MG63 (cell line): ENCODE measurements at regions not wholly inside any gene's neighbourhood (a gene's known extent, or its start where the extent isn't known, plus 50 kb on each side); places are given as distances from the start of the nearest gene placed in this dataset.

Experiments
- DNase-seq: peaks from one replicate; pipeline ENCODE4 v3.0.0-alpha.2; 2020
- H3K27me3 ChIP-seq: fragments of 250-450 bp; sonication (Bioruptor Pico); 2 replicates; pipeline ENCODE4 v1.5.1; 2020; ENCODE audit warnings: mild to moderate bottlenecking, moderate library complexity
- H3K36me3 ChIP-seq: fragments of 250-450 bp; sonication (Bioruptor Pico); 2 replicates; pipeline ENCODE4 v1.5.1; 2020; ENCODE audit warnings: mild to moderate bottlenecking, moderate library complexity
- H3K4me3 ChIP-seq: fragments of 250-450 bp; sonication (Bioruptor Pico); 2 replicates; pipeline ENCODE4 v1.5.1; 2020; ENCODE audit warnings: mild to moderate bottlenecking, moderate library complexity
- H3K9me3 ChIP-seq: fragments of 250-450 bp; sonication (Bioruptor Pico); 2 replicates; pipeline ENCODE4 v1.5.1; 2020; ENCODE audit warnings: mild to moderate bottlenecking, moderate library complexity

GRCh38 chr2:118272391-118272790 lies 184.1 kb downstream of the INSIG2 start:
- H3K36me3 ChIP-seq, result no peaks in the 10 kb centered on the region

DNA sequence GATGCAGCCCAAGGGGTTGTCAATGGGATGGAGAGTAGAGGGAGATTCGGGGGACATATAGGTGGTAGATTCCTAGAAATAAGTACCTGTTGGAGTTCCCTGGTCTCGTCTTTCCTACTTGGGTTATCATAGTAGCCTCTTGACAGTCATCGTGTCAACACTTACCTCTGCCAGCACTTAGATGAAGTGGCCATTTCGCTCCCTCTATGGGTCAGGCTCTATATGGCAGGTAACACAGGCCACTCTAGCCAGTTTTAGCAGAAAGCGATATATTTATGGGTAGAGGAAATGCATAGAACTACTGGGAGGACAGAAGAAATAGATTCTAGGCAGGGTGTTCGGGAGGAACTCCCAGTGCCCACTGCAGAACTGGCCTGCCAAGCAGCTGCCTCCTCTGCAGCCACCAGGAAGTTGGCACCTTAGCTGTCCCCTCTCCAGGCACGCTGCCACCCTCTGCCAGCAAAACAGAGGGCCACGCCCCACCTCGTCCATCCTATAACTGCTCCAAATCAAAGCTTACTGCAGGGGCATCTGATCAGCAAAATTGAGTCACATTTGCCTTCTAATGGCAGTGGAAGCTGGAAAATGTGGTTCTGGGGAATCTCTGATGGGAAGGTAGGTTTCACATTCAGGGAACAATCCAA lies 181.3 kb downstream of the INSIG2 start:
- H3K4me3 ChIP-seq, result no peak overlapping the region
- H3K27me3 ChIP-seq, result no peaks in the 10 kb centered on the region
- no peaks in the 10 kb centered on the region for H3K36me3 ChIP-seq
- no peak for DNase-seq
- H3K9me3 ChIP-seq, result no peaks in the 10 kb centered on the region

More at GRCh38 chr2:118272391-118272790, 184.1 kb downstream of the INSIG2 start:
- H3K9me3 ChIP-seq, result no peaks in the 10 kb centered on the region
- DNase-seq, result no peak
- no peaks in the 10 kb centered on the region for H3K27me3 ChIP-seq
- no peak overlapping the region for H3K4me3 ChIP-seq

DNA sequence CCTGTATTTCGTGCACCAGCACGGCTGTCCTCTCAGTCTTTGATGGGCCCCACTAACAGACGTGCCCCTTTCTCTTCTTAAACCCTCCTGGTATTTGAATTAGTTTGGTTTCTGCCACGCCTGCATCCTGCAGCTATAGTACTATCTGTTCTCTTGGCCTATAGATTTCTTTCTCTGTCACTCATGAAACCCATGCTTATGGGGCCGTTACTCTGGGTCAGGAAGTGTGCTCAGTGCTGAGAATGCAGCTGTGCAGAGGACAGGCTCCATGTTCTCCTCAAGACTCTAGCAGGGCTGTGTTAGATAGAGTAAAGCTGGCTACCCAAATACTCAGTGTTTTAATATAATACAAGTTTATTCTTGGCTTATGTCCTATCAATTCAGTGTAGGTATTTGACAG lies 180.0 kb downstream of the INSIG2 start:
- Histone ChIP-seq H3K36me3 (no peaks in the 10 kb centered on the region), H3K4me3 (no peak overlapping the region), H3K27me3 (no peaks in the 10 kb centered on the region), H3K9me3 (no peaks in the 10 kb centered on the region)
- no peak for DNase-seq

GRCh38 chr2:118265873-118266455 lies 177.7 kb downstream of the INSIG2 start:
- Histone ChIP-seq H3K9me3 (no peaks in the 10 kb centered on the region), H3K27me3 (no peaks in the 10 kb centered on the region), H3K4me3 (no peak overlapping the region), H3K36me3 (no peaks in the 10 kb centered on the region)
- DNase-seq, result no peak

DNA sequence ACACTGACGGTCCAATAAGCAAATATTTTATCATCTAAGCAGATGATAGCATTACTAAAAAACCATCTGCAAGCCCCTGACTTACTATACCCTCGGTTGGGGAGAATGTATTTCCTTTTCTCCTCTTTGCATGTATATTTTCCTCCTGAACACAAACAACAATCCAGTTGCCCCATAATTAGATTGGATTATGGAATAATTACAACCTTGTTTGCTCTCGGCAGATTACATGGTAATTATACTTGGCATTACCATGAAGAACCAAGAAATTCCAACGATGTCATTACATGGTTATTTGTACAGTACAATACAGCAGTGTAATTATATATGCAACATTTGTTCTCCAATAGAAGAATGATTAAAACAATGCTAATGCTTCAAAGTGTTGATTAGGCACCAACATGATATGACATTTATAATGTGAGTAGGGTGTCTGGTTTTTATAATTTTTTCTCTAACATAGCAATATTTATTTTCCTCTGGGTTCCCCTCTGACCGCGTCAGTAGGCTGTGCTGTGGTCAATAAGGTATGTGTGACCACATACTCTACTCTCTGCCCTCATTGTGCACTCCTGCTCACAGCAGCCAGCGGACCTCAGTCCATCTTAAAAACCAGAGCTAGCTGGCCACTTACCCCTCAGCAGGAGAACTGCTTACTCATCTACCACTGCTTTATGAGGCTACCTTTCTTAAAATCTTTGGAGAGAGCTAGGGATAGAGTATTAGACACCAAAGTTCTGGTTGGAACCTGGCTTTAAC lies 176.1 kb downstream of the INSIG2 start:
- no peak overlapping the region for H3K4me3 ChIP-seq
- DNase-seq, result no peak
- H3K36me3 ChIP-seq, result no peaks in the 10 kb centered on the region
- no peaks in the 10 kb centered on the region for H3K27me3 ChIP-seq
- no peaks in the 10 kb centered on the region for H3K9me3 ChIP-seq

GRCh38 chr2:118257696-118258095 lies 169.4 kb downstream of the INSIG2 start:
- peaks cover 4% of the 10 kb centered on the region; the same call in 1 of the 2 replicates for H3K9me3 ChIP-seq
- no peak overlapping the region for H3K4me3 ChIP-seq
- H3K36me3 ChIP-seq, result no peaks in the 10 kb centered on the region
- H3K27me3 ChIP-seq, result no peaks in the 10 kb centered on the region
- no peak for DNase-seq

- no peak for DNase-seq
- H3K27me3 ChIP-seq, result no peaks in the 10 kb centered on the region
- H3K36me3 ChIP-seq, result no peaks in the 10 kb centered on the region
- H3K9me3 ChIP-seq, result peaks cover 4% of the 10 kb centered on the region; the same call in 1 of the 2 replicates
- no peak overlapping the region for H3K4me3 ChIP-seq
These were observed 167.6 kb downstream of the INSIG2 start for GRCh38 chr2:118255771-118256372.

DNA sequence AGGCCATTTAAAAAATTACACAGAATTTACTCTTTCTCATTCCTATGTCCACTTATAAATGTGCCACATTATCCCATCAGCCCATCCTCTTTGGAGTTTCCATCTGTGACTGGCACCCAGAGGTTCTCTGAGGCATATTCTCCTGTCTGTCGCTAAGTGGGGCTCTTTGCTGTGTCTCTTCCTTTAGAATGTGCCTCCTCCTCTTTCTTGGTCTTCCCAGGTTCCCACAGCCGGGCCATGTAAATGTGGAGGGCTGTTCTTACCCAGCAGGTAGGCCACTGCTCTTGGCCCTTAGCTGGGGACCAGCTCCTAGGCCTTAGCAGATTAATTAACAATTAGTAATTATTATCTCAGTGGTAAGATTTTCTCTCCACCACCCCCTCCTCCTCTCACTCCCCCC lies 167.0 kb downstream of the INSIG2 start:
- no peak for DNase-seq
- no peak overlapping the region for H3K4me3 ChIP-seq
- no peaks in the 10 kb centered on the region for H3K27me3 ChIP-seq
- no peaks in the 10 kb centered on the region for H3K36me3 ChIP-seq
- H3K9me3 ChIP-seq, result peaks cover 4% of the 10 kb centered on the region; the same call in 1 of the 2 replicates

DNA sequence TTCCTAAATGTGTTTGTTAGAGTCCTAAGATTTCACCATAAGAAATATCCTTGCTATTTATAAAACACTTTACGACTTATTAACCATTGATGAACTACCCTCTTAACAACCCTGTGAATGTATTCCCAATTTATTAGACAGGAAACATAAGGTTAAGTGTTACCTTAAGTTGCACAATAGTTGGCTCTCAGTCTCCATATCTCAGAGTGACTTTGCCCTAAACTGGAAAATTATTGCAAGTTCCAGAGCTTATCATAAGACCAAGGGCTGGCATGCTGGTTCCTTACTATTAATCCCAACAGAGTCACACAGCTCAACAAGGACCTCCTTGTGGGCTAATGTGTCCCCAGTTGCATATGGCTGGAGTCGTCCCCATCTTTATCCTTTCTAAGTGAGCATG lies 165.8 kb downstream of the INSIG2 start:
- Histone ChIP-seq H3K36me3 (no peaks in the 10 kb centered on the region), H3K4me3 (no peak overlapping the region), H3K27me3 (no peaks in the 10 kb centered on the region), H3K9me3 (peaks cover 4% of the 10 kb centered on the region; the same call in 1 of the 2 replicates)
- no peak for DNase-seq

DNA sequence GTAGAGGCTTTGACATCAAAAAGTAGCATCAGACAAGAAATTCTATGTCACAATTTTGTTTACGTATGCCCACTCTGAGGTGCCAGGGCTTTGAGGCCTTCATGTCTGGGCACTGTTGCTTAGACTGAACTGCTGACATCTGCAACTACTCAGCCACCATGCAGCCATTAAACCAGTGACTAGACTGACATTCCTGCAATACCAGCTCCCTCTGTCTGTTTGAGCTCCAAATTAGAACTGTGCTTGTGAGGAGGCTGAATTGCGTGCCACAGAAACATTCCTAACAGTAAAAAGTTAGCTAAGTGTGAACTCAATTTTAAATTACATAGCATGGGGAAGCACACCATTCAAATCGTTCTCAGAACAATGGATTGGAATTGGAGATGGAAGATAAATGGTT lies 163.2 kb downstream of the INSIG2 start:
- no peaks in the 10 kb centered on the region for H3K9me3 ChIP-seq
- DNase-seq, result no peak

DNA sequence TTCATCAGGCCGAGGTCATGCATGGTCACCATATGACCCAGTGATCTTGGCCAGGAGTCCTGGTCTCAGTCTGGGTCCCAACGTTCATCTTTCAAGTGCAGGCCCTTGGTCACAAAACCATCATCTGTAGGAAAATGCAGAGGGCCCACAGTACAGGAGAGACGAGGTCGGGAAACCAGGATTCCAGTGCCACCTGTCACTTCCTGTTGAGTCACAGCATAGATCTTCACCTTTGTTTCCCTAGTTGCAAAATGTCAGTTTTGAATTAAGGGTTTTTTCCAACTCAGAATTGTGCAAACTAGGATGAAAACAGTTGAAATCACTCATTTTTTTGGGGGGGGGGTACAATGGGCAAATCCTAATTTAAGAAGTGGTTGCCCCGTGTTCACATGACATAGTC lies 162.2 kb downstream of the INSIG2 start:
- Histone ChIP-seq H3K9me3 (no peaks in the 10 kb centered on the region), H3K36me3 (no peaks in the 10 kb centered on the region), H3K27me3 (no peaks in the 10 kb centered on the region), H3K4me3 (no peak overlapping the region)
- no peak for DNase-seq

More for the DNA sequence above, 163.2 kb downstream of the INSIG2 start:
- no peaks in the 10 kb centered on the region for H3K36me3 ChIP-seq
- no peaks in the 10 kb centered on the region for H3K27me3 ChIP-seq
- H3K4me3 ChIP-seq, result no peak overlapping the region

GRCh38 chr2:118250001-118250400 lies 161.7 kb downstream of the INSIG2 start:
- Histone ChIP-seq H3K4me3 (no peak overlapping the region), H3K36me3 (no peaks in the 10 kb centered on the region), H3K27me3 (no peaks in the 10 kb centered on the region), H3K9me3 (no peaks in the 10 kb centered on the region)
- DNase-seq, result no peak

GRCh38 chr2:118249531-118249930 lies 161.3 kb downstream of the INSIG2 start:
- H3K4me3 ChIP-seq, result no peak overlapping the region
- no peak for DNase-seq
- no peaks in the 10 kb centered on the region for H3K9me3 ChIP-seq
- no peaks in the 10 kb centered on the region for H3K36me3 ChIP-seq
- H3K27me3 ChIP-seq, result no peaks in the 10 kb centered on the region

DNA sequence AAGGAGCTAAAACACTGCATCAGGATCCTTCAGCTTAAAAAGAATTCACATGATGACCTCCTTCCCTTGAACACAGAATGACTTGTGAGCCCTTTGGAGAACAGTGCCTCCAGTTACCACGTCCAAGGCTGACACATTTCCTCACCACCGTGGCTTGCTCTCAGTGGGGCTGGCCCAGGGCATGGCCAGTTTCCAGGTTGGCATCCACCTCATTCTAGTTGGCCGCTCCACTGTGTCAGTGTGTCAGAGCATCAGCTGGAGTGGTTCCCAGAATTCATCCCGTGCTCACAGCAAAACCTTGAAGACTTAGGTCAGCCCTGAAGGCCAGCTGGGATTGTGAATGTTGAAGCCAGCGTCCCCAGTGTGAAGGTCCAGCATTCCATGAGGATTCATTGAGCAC lies 158.5 kb downstream of the INSIG2 start:
- Histone ChIP-seq H3K27me3 (no peaks in the 10 kb centered on the region), H3K4me3 (no peak overlapping the region), H3K36me3 (no peaks in the 10 kb centered on the region), H3K9me3 (no peaks in the 10 kb centered on the region)
- DNase-seq, result peak; percentile 98

DNA sequence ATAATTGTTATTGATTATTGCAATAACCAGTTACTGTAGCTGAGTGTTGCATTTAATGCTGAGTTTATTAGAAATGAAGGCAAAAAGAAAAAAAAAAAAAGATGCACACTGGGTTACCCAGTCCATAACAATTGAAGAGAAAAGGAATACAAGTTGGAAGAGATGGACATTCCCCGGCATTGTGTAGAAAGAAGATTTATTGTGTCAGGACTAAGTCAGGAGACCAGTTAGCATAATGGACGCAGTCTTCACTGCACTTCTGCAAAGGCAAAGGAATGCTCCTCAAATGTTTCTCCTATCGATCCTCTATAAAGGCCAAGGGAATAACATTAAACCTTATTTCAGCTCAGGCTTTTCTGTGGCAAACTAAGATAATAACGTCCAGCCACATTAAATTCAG lies 157.8 kb downstream of the INSIG2 start:
- Histone ChIP-seq H3K36me3 (no peaks in the 10 kb centered on the region), H3K9me3 (no peaks in the 10 kb centered on the region), H3K4me3 (no peak overlapping the region), H3K27me3 (no peaks in the 10 kb centered on the region)
- DNase-seq, result no peak

GRCh38 chr2:118244686-118245085 lies 156.4 kb downstream of the INSIG2 start:
- DNase-seq, result no peak
- H3K4me3 ChIP-seq, result no peak overlapping the region
- no peaks in the 10 kb centered on the region for H3K9me3 ChIP-seq
- no peaks in the 10 kb centered on the region for H3K27me3 ChIP-seq
- H3K36me3 ChIP-seq, result no peaks in the 10 kb centered on the region

DNA sequence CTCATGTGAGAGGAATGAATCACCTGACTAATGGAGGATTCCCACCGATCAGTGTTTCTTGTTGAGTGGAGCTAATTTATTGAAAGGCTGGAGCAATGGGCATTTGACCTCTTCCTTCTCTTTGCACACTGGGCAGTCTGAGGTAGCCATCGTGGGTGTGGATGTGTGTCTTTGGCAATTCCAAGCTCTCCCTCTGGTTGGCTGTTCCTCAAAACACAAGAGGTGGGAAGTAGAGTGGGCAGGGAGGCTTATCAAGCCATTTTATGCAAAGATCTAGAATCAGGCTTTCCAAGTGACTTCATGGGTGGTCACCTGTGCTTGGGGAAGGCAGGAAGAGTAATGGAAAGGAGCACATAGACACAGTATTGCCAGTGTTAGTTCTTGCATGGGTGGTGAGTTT lies 154.8 kb downstream of the INSIG2 start:
- Histone ChIP-seq H3K27me3 (no peaks in the 10 kb centered on the region), H3K9me3 (no peaks in the 10 kb centered on the region), H3K36me3 (no peaks in the 10 kb centered on the region), H3K4me3 (no peak overlapping the region)
- no peak for DNase-seq
